ACC112 (cell line): ENCODE measurements at regions not wholly inside any gene's neighbourhood (a gene's known extent, or its start where the extent isn't known, plus 50 kb on each side); places are given as distances from the start of the nearest gene placed in this dataset.

Experiments used
- H2AFZ ChIP-seq: fragments of 200-600 bp; sonication (generic); one replicate; pipeline ENCODE4 v1.6.0; 2017; ENCODE audit warnings: antibody characterized with exemption, low read length; ENCODE audit not compliant: unreplicated experiment
- H3K27ac ChIP-seq: fragments of 200-600 bp; sonication (generic); 2 replicates; pipeline ENCODE4 v1.5.1; 2014; ENCODE audit warnings: low read depth, mild to moderate bottlenecking, antibody characterized with exemption, low read length, moderate library complexity
- H3K27me3 ChIP-seq: fragments of 200-600 bp; sonication (generic); 2 replicates; pipeline ENCODE4 v1.6.1; 2014; ENCODE audit warnings: mild to moderate bottlenecking, antibody characterized with exemption, low read length, moderate library complexity, mixed read lengths; ENCODE audit not compliant: insufficient read depth
- H3K36me3 ChIP-seq: fragments of 200-600 bp; sonication (generic); 2 replicates; pipeline ENCODE4 v1.6.1; 2016; ENCODE audit warnings: mild to moderate bottlenecking, antibody characterized with exemption, low read length, moderate library complexity, mixed read lengths; ENCODE audit not compliant: insufficient read depth
- H3K4me1 ChIP-seq: fragments of 200-600 bp; sonication (generic); one replicate; pipeline ENCODE4 v1.6.1; 2016; ENCODE audit warnings: low read length, mixed read lengths; ENCODE audit not compliant: insufficient read depth, unreplicated experiment, control insufficient read depth
- H3K4me3 ChIP-seq: fragments of 200-600 bp; sonication (generic); 2 replicates; pipeline ENCODE4 v1.5.1; 2014; ENCODE audit warnings: mild to moderate bottlenecking, low read depth, low read length
- H3K79me2 ChIP-seq: fragments of 200-600 bp; sonication (generic); one replicate; pipeline ENCODE4 v1.6.0; 2016; ENCODE audit warnings: low read length; ENCODE audit not compliant: control insufficient read depth, unreplicated experiment, insufficient read depth

DNA sequence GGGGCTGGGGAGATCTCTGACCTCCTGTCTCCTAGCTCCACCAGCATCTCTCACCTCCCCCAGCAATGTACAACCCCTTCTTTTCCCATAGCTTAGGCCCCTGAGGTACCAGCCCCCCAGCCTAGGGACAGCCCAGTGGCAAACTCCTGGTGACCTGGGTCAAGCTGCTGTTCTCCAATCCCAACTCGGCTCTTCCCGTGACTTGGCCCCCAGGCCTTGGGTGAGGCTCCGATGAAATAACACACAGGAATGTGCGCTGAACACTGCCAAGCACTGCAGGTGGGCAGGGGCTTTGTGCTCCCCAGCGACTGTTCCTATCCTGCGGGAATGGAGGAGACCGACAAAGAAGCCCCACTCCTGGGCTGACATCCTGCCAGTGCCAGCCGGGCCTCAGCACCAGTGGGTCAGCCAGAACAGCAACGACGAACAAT is 63.7 kb upstream of the AMZ2 start:
- no peaks in the 10 kb centered on the region for H3K27me3 ChIP-seq
- H2AFZ ChIP-seq: peak overlapping the region; percentile 43
- no peaks in the 10 kb centered on the region for H3K4me1 ChIP-seq
- no peaks in the 10 kb centered on the region for H3K36me3 ChIP-seq
- H3K4me3 ChIP-seq: no peak overlapping the region
- no peak overlapping the region for H3K27ac ChIP-seq
- no peaks in the 10 kb centered on the region for H3K79me2 ChIP-seq

DNA sequence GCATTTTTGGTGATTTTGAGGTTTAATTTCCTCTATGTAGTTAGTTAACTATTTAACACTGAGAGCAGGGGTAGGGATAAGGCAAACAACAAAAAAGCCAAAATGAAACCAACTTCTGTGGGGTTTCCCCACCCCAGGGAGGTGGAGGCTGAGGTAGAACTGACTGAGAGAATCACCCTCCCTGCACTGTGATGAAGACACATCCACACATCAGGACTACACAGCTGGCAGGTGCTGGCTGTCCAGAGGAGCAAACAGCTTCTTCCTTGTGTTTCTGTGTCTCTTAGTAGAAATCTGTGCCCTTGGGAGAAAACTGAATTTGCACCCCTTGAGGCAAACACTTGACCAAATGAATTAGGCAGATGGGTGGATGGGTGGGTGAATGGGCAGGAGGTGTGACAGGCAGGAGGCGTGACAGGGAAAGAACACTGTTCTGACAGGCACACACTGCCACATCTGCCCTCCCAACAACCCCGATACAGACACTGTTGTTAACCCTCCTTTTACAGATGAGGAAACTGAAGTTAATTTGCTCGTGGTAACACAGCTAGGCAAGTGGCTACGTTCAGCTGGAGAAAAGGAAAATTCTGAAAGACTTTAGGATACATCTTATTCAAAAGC is 62.9 kb upstream of the AMZ2 start:
- Histone ChIP-seq H3K79me2 (no peaks in the 10 kb centered on the region), H3K27me3 (peaks cover 1% of the 10 kb centered on the region; the same call in 1 of the 2 replicates), H2AFZ (peak overlapping the region; percentile 43), H3K4me3 (no peak overlapping the region), H3K27ac (no peak overlapping the region), H3K36me3 (no peaks in the 10 kb centered on the region), H3K4me1 (no peaks in the 10 kb centered on the region)

DNA sequence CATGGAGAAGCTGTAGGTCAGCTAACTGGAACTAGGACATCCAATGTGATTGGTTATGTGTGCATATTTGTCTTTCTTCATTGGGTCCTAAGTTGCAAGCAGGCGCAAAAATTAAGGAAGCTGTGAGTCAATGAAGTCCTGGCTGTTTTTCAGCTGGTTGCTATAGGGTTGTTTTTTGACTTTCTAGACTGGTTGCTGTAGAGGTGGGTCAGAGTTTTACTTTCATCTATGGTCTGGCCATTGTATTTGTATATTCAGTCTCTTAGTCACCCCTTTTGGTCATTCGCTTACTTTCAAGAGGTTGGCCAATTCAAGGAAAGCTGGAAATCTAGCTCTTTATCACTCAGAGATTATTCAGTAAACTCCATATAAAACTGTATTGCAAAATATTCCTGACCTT is 62.0 kb upstream of the AMZ2 start:
- Histone ChIP-seq H3K4me1 (no peaks in the 10 kb centered on the region), H3K4me3 (no peak overlapping the region), H3K36me3 (no peaks in the 10 kb centered on the region), H2AFZ (no peak overlapping the region), H3K27ac (no peak overlapping the region), H3K27me3 (peaks cover 8% of the 10 kb centered on the region; the same call in 1 of the 2 replicates), H3K79me2 (no peaks in the 10 kb centered on the region)

DNA sequence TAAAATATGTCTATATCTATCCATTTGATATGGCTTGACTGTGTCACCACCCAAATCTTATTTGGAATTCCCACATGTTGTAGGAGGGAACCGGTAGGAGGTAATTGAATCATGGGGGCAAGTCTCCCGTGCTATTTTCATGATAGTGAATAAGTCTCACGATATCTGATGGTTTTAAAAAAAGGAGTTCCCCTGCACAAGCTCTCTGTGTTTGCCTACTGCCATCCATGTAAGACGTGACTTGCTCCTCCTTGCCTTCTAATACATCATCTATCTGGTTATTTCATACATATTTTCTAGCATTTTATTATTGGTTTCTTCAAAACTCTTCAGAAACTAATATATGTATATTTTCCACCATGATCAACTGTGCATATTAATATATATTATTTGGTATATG is 57.3 kb upstream of the AMZ2 start:
- no peak overlapping the region for H3K4me3 ChIP-seq
- H3K79me2 ChIP-seq: no peaks in the 10 kb centered on the region
- H3K36me3 ChIP-seq: no peaks in the 10 kb centered on the region
- H3K27me3 ChIP-seq: peaks cover 48% of the 10 kb centered on the region
- no peak overlapping the region for H2AFZ ChIP-seq
- H3K4me1 ChIP-seq: no peaks in the 10 kb centered on the region
- H3K27ac ChIP-seq: no peak overlapping the region

DNA sequence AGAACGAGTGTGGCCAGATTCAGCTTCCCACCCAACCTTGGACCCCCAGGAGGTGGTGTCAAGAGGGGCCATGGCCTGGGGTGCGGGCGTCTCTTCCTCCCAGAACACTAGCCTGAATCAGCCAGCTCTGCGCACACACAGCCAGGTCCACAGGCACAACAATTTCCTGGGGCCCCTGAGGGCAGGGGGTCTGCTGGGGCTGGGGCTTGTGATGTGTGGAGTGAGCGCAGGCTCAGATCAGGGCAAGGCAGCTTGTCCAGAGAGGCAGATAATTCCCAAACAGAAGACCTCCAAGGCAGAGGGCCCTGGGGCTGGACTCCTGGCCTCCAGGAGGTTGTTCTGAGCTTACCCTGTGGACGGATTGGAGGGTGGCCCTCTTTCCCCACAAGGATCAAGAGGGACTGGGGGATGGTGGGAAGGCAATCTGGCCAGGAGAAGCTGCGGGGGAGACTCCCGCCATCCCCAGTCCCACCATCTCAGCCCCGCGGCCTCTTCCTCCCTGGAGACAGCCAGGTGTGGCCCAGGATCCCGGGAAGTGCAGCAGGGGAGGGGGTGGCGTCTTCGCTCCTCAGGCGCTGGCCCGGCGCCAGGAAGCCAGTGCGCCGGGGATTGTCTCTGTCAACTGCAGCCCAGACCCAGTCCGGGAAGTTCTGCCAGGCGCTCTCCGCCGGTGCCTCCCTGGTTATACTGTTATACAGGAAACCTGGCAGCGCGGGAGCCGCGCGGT is 52.0 kb upstream of the AMZ2 start:
- Histone ChIP-seq H3K27me3 (peaks cover 89% of the 10 kb centered on the region), H3K27ac (no peak overlapping the region), H3K4me1 (peaks cover 4% of the 10 kb centered on the region), H3K4me3 (no peak overlapping the region), H3K36me3 (no peaks in the 10 kb centered on the region), H3K79me2 (no peaks in the 10 kb centered on the region), H2AFZ (no peak overlapping the region)

DNA sequence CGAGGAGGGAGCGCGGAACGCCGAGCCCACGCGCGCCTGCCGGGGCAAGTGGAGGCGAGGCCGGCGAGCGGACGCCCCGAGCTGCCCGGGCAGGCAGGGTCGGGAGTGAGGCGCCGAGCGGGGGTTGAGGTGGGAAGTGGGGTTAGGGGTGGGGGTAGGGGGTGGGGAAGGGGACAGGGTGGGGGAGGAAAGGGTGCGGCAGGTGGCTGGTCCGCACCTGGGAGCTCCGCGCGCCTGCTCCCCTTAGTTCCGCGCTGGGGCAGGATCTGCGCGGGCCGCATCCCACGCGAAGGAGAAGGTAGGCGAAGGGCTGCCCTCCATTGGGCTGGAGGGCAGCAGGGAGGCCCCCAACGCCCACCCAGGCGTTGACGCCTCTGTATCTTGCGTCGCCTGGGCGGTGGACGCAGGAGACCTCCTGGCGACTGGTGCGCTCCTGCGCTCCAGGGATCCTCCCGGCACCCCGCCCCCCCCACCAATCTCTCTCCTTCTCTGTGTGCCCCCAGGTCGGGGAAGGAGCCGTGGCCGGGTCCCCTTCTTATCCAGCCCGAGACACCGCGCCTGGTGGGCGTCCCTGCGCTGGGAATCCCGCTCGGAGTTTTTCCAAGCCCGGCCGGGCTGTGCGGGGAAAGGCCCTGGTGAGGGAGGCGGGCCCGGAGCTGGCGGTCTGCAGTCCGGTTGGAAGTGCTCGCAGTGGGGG is 51.3 kb upstream of the AMZ2 start:
- no peak overlapping the region for H3K4me3 ChIP-seq
- no peak overlapping the region for H2AFZ ChIP-seq
- H3K4me1 ChIP-seq: peaks cover 4% of the 10 kb centered on the region

DNA sequence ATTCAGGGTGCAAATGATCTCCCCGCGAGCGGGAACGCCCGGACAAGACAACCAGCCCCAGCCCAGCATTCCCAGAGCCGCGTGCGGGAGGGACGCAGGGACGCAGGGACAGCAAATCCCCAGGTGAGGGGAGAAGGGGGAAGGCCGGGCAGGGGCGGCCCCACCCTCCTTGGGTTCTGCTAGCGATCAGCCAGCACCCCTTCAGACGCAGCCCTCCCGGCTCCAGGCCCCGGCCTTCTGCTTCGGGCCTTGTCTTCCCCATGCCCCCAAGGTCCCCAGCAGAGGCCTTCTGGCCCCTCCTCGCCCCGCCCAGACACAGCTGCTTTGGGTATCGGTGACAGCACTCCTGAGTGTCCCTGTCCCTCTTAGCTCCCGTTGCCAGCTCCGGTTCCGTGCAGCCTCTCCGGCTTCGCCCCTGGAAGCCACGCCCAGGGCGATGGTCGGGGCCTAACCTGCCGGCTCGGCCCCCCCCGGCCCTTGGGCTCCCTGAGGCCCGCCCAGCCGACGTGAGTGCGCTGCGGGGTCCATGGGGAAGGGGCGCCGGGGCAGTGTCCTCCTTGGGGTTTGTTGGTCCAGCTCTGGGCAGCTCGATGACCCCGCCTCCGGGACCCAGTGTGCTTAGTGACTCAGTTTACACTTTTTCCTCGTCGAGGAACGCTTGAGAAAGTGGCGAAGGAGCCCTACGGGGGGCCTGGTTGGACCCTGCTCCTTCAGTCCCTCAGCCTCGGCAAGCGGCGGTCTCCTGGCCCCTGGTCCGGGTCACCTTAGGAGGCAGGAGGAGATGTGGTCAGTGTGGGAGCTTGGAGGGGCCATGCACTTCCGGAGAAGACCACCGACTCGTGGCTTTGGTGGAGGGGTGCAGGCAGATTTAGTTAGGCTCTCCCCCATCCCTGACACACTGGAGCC is 50.5 kb upstream of the AMZ2 start:
- H2AFZ ChIP-seq: no peak overlapping the region
- peaks cover 4% of the 10 kb centered on the region for H3K4me1 ChIP-seq
- H3K27ac ChIP-seq: no peak overlapping the region
- H3K36me3 ChIP-seq: no peaks in the 10 kb centered on the region
- H3K4me3 ChIP-seq: no peak overlapping the region
- H3K79me2 ChIP-seq: no peaks in the 10 kb centered on the region
- peaks cover 79% of the 10 kb centered on the region for H3K27me3 ChIP-seq

More for the DNA sequence above, 51.3 kb upstream of the AMZ2 start:
- H3K27me3 ChIP-seq: peaks cover 87% of the 10 kb centered on the region
- no peaks in the 10 kb centered on the region for H3K79me2 ChIP-seq
- no peaks in the 10 kb centered on the region for H3K36me3 ChIP-seq
- no peak overlapping the region for H3K27ac ChIP-seq

DNA sequence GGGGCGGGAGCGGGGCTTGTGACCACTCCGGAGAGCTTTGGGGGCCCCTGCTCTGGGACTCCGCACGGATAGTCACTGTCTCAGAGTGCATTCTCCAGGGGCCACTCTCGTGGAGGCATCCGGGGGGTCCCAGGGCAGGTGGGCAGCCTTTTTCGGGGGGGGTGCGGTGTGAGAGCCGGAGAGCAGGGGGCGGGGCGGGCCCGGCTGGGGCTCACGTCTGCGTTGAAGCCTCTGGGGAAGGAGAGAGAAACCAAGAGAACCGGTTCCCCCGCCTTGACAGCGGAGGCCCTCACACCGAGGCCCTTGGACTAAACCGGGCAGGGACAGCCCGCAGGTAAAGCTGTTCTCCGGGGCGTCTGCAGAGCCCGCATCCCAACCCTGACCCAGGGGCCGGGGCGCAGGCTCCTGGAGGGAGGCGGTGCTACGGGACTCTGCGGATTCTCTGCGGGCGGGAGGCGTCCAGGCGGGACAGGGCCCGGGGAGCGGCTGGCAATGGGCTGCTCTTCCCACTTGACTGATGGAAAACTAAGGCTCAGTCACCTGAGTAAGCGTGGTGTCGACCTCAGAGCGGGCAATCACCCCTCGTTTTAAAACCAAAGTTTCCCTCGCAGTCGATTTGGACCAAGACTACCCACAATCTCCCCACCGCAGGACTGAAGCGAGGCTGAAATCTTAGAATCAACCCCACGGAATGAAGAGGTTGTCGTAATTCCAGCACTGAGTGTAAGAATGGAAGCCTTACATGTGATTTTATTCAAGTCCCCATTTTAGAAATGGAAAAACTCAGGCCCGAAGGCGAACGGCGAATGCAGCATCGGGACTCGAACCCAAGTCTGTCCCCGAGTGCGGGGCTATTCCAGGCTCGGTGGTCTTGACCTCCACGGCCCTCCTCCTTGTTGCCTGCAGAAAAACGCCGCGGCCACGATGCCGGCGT is 49.6 kb upstream of the AMZ2 start:
- H3K4me3 ChIP-seq: no peak overlapping the region
- no peak overlapping the region for H3K27ac ChIP-seq
- no peak overlapping the region for H2AFZ ChIP-seq
- H3K4me1 ChIP-seq: peaks cover 4% of the 10 kb centered on the region
- no peaks in the 10 kb centered on the region for H3K79me2 ChIP-seq
- no peaks in the 10 kb centered on the region for H3K36me3 ChIP-seq
- H3K27me3 ChIP-seq: peaks cover 70% of the 10 kb centered on the region
